ENCODE measurements at regions not wholly inside any gene's neighbourhood (a gene's known extent, or its start where the extent isn't known, plus 50 kb on each side); places are given as distances from the start of the nearest gene placed in this dataset.

- no peak for ATAC-seq
- H2AFZ ChIP-seq (ENCODE audit: low read depth, low read length, poor library complexity, severe bottlenecking): no peak overlapping the region
- peaks cover 0 to 8% of the 10 kb centered on the region in 2 experiments; a peak in 1 of 4 replicates for H3K9me3 ChIP-seq (ENCODE audit: control insufficient read depth in 1 of 2, insufficient read depth in 1 of 2, low read depth in 1 of 2, low read length in 2 of 2)
- ChIA-PET CTCF (no interaction called here), POLR2A (no interaction called here), RAD21 (ENCODE audit: low non-redundant PET in 1 of 2, low total read pairs in 2 of 2, uncharacterized antibody in 2 of 2, unreplicated experiment in 2 of 2) (no interaction called here)
- no peak overlapping the region for H3K9ac ChIP-seq (ENCODE audit: low read length)
- H4K20me1 ChIP-seq (ENCODE audit: insufficient read depth): no peaks in the 10 kb centered on the region
- no TSS peak for BruUV-seq (replicated peaks)
- TF ChIP-seq CEBPB (IDR thresholded peaks at IDR 0.05; ENCODE audit: low read depth) (no peak), EGR1 (IDR thresholded peaks at IDR 0.05; ENCODE audit: low read depth) (no peak), EZH2phosphoT487 (IDR thresholded peaks at IDR 0.05; ENCODE audit: borderline replicate concordance) (no peak), CTCF (IDR thresholded peaks at IDR 0.05 in 2 of 3, conservative IDR thresholded peaks at IDR 0.05 in 1 of 3; ENCODE audit: borderline replicate concordance in 1 of 3, insufficient read depth in 1 of 3, low read depth in 2 of 3, low read length in 2 of 3) (no peak), CBX3 (IDR thresholded peaks at IDR 0.05; ENCODE audit: low read depth) (no peak), EZH2 (IDR thresholded peaks at IDR 0.05) (no peak), MAX (IDR thresholded peaks at IDR 0.05) (no peak), JUND (IDR thresholded peaks at IDR 0.05) (no peak), ELF1 (IDR thresholded peaks at IDR 0.05; ENCODE audit: borderline replicate concordance, low read depth) (no peak), POLR2AphosphoS5 (IDR thresholded peaks at IDR 0.05; ENCODE audit: low read depth, low read length) (no peak), ZBTB33 (IDR thresholded peaks at IDR 0.05; ENCODE audit: extremely low read depth, insufficient replicate concordance, low read length) (no peak), REST (IDR thresholded peaks at IDR 0.05; ENCODE audit: low read depth) (no peak), ZNF274 (IDR thresholded peaks at IDR 0.05; ENCODE audit: low read depth, low read length) (no peak), ATF3 (IDR thresholded peaks at IDR 0.05) (no peak), RAD21 (IDR thresholded peaks at IDR 0.05; ENCODE audit: low read depth) (no peak), SIN3A (IDR thresholded peaks at IDR 0.05; ENCODE audit: low read depth) (no peak), ZFX (IDR thresholded peaks at IDR 0.05) (no peak)
- intact Hi-C loops (cut with micrococcal nuclease): no loop called here
- no peak overlapping the region for H3K4me3 ChIP-seq (replicated peaks in 1 of 2; ENCODE audit: low read depth in 1 of 2, low read length in 2 of 2)
- H3K79me2 ChIP-seq (ENCODE audit: insufficient read depth, low read length): no peaks in the 10 kb centered on the region
- no peaks in the 10 kb centered on the region for H3K4me1 ChIP-seq (ENCODE audit: control insufficient read depth in 1 of 2, insufficient read depth in 2 of 2, low read length in 2 of 2)
- H3K27ac ChIP-seq (ENCODE audit: low read depth, low read length): no peak overlapping the region
- no peak overlapping the region for H3K4me2 ChIP-seq (ENCODE audit: low read length)
- no peaks in the 10 kb centered on the region for H3K27me3 ChIP-seq (ENCODE audit: insufficient read depth, low read length)
- H3K9me2 ChIP-seq (ENCODE audit: insufficient read depth): no peaks in the 10 kb centered on the region
- DNase-seq (ENCODE audit: low read depth, low spot score): no peak
- no peaks in the 10 kb centered on the region for H3K36me3 ChIP-seq (ENCODE audit: control insufficient read depth in 1 of 2, insufficient read depth in 2 of 2, low read length in 2 of 2)
These were observed 53.8 kb upstream of the CLEC14A start for GRCh38 chr14:38309522-38310277.

Measured in HCT116 (cell line).